ENCODE measurements at regions not wholly inside any gene's neighbourhood (a gene's known extent, or its start where the extent isn't known, plus 50 kb on each side); places are given as distances from the start of the nearest gene placed in this dataset.

GRCh38 chr6:30396833-30397479, 52.0 kb downstream of the RPP21 start:
- Histone ChIP-seq H4K20me1 (ENCODE audit: low read depth) (no peaks in the 10 kb centered on the region), H3K36me3 (no peaks in the 10 kb centered on the region), H3K27ac (no peak overlapping the region), H2AFZ (replicated peaks) (no peak overlapping the region), H3K4me1 (no peaks in the 10 kb centered on the region), H3K4me3 (no peak overlapping the region), H3K79me2 (ENCODE audit: low read depth) (no peaks in the 10 kb centered on the region), H3K9ac (no peak overlapping the region), H3K9me3 (ENCODE audit: low read depth) (no peaks in the 10 kb centered on the region), H3K4me2 (peak overlapping the region; percentile 33), H3K27me3 (peaks cover 25% of the 10 kb centered on the region), H3F3A (ENCODE audit: low read depth) (no peaks in the 10 kb centered on the region)
- peak; percentile 94 for DNase-seq (ENCODE audit: low spot score)
- TF ChIP-seq EZH2 (IDR thresholded peaks at IDR 0.05): no peak
- peak; percentile 96 for TF ChIP-seq CTCF (IDR thresholded peaks at IDR 0.05)
- no peak overlapping the region for H3K4me3 Mint-ChIP-seq
- peaks cover 9% of the 10 kb centered on the region for H3K27me3 Mint-ChIP-seq (ENCODE audit: insufficient read depth, low read depth)
- H3K27ac Mint-ChIP-seq: no peak overlapping the region
- H3K9me3 Mint-ChIP-seq: no peaks in the 10 kb centered on the region
- H3K36me3 Mint-ChIP-seq: no peaks in the 10 kb centered on the region
- no peaks in the 10 kb centered on the region for H3K4me1 Mint-ChIP-seq

- peak; percentile 18 for TF ChIP-seq CTCF (IDR thresholded peaks at IDR 0.05)
- no peak for TF ChIP-seq EZH2phosphoT487 (IDR thresholded peaks at IDR 0.05)
- H3K4me2 ChIP-seq: no peak overlapping the region
- H3K9ac ChIP-seq: no peak overlapping the region
- Mint-ChIP-seq H3K27ac (no peak overlapping the region), H3K4me3 (no peak overlapping the region), H3K27me3 (ENCODE audit: insufficient read depth, low read depth) (peaks cover 9% of the 10 kb centered on the region), H3K36me3 (no peaks in the 10 kb centered on the region), H3K9me3 (no peaks in the 10 kb centered on the region), H3K4me1 (no peaks in the 10 kb centered on the region)
- no peaks in the 10 kb centered on the region for H3K36me3 ChIP-seq
- H3K27ac ChIP-seq: no peak overlapping the region
- H3K9me3 ChIP-seq (ENCODE audit: low read depth): no peaks in the 10 kb centered on the region
- DNase-seq (ENCODE audit: low spot score): peak; percentile 27
- H3F3A ChIP-seq (ENCODE audit: low read depth): no peaks in the 10 kb centered on the region
- H3K4me1 ChIP-seq: no peaks in the 10 kb centered on the region
- peaks cover 31% of the 10 kb centered on the region for H3K27me3 ChIP-seq
- H3K4me3 ChIP-seq: no peak overlapping the region
- H3K79me2 ChIP-seq (ENCODE audit: low read depth): no peaks in the 10 kb centered on the region
- H2AFZ ChIP-seq (replicated peaks): no peak overlapping the region
- H4K20me1 ChIP-seq (ENCODE audit: low read depth): no peaks in the 10 kb centered on the region
These were observed 52.7 kb downstream of the RPP21 start for GRCh38 chr6:30397697-30398096.

- H3K36me3 Mint-ChIP-seq: no peaks in the 10 kb centered on the region
- H3K9me3 Mint-ChIP-seq: no peaks in the 10 kb centered on the region
- no peak overlapping the region for H3K4me3 ChIP-seq
- no peaks in the 10 kb centered on the region for H4K20me1 ChIP-seq (ENCODE audit: low read depth)
- H3K79me2 ChIP-seq (ENCODE audit: low read depth): no peaks in the 10 kb centered on the region
- H3F3A ChIP-seq (ENCODE audit: low read depth): no peaks in the 10 kb centered on the region
- H3K27me3 Mint-ChIP-seq (ENCODE audit: insufficient read depth, low read depth): peaks cover 5% of the 10 kb centered on the region
- H3K27me3 ChIP-seq: peaks cover 50% of the 10 kb centered on the region
- no peaks in the 10 kb centered on the region for H3K36me3 ChIP-seq
- no peak overlapping the region for H2AFZ ChIP-seq (replicated peaks)
- no peaks in the 10 kb centered on the region for H3K4me1 Mint-ChIP-seq
- TF ChIP-seq EZH2phosphoT487 (IDR thresholded peaks at IDR 0.05) (no peak), EZH2 (IDR thresholded peaks at IDR 0.05) (no peak), CTCF (IDR thresholded peaks at IDR 0.05) (no peak)
- H3K9ac ChIP-seq: no peak overlapping the region
- no peaks in the 10 kb centered on the region for H3K9me3 ChIP-seq (ENCODE audit: low read depth)
- no peak for DNase-seq (ENCODE audit: low spot score)
- H3K27ac ChIP-seq: no peak overlapping the region
- H3K27ac Mint-ChIP-seq: no peak overlapping the region
- H3K4me3 Mint-ChIP-seq: no peak overlapping the region
- H3K4me2 ChIP-seq: no peak overlapping the region
- no peaks in the 10 kb centered on the region for H3K4me1 ChIP-seq
These were observed 54.6 kb downstream of the RPP21 start for GRCh38 chr6:30399390-30400058.

All from neural progenitor cell (in vitro differentiated cells).